Middle frontal gyrus (tissue), 1 donor: ENCODE measurements at regions not wholly inside any gene's neighbourhood (a gene's known extent, or its start where the extent isn't known, plus 50 kb on each side); places are given as distances from the start of the nearest gene placed in this dataset.
"Not testable (repeated sequence)": the region's sequence is repeated elsewhere in the genome, so short reads cannot be mapped to it uniquely, and the experiment has no call there.

ENCODE experiments used
- DNase-seq: peaks from one replicate; pipeline ENCODE4 v3.0.0-alpha.2; 2015; ENCODE audit warnings: low spot score; ENCODE audit errors: extremely low spot score

GRCh38 chr1:29417147-29417858 lies 181.0 kb downstream of the PTPRU start:
- DNase-seq = no peak

- no peak for DNase-seq
Observed at GRCh38 chr1:29416267-29417146, 180.2 kb downstream of the PTPRU start.

- no peak for DNase-seq
Observed at GRCh38 chr1:29415861-29416260, 179.5 kb downstream of the PTPRU start.

- DNase-seq = no peak
Observed at GRCh38 chr1:29415156-29415830, 179.0 kb downstream of the PTPRU start.

- DNase-seq = no peak
Observed at GRCh38 chr1:29414086-29414485, 177.8 kb downstream of the PTPRU start.

- DNase-seq = no peak
Observed at GRCh38 chr1:29413661-29414060, 177.3 kb downstream of the PTPRU start.

GRCh38 chr1:29412591-29412990 lies 176.3 kb downstream of the PTPRU start:
- no peak for DNase-seq

GRCh38 chr1:29410476-29410875 lies 174.2 kb downstream of the PTPRU start:
- DNase-seq = no peak

- DNase-seq = no peak
Observed at GRCh38 chr1:29409616-29410015, 173.3 kb downstream of the PTPRU start.

- no peak for DNase-seq
Observed at GRCh38 chr1:29408831-29409605, 172.7 kb downstream of the PTPRU start.

GRCh38 chr1:29406814-29407213 lies 170.5 kb downstream of the PTPRU start:
- DNase-seq = no peak

GRCh38 chr1:29400203-29400602 lies 163.9 kb downstream of the PTPRU start:
- DNase-seq = not testable (repeated sequence)

GRCh38 chr1:29399465-29399864 lies 163.1 kb downstream of the PTPRU start:
- no peak for DNase-seq

- no peak for DNase-seq
Observed at GRCh38 chr1:29398431-29398830, 162.1 kb downstream of the PTPRU start.

- DNase-seq = no peak
Observed at GRCh38 chr1:29397981-29398380, 161.7 kb downstream of the PTPRU start.

- no peak for DNase-seq
Observed at GRCh38 chr1:29397256-29397590, 160.9 kb downstream of the PTPRU start.

GRCh38 chr1:29396438-29397255 lies 160.3 kb downstream of the PTPRU start:
- no peak for DNase-seq

GRCh38 chr1:29395736-29396437 lies 159.6 kb downstream of the PTPRU start:
- no peak for DNase-seq

GRCh38 chr1:29394521-29395225 lies 158.4 kb downstream of the PTPRU start:
- no peak for DNase-seq
